ENCODE measurements at regions not wholly inside any gene's neighbourhood (a gene's known extent, or its start where the extent isn't known, plus 50 kb on each side); places are given as distances from the start of the nearest gene placed in this dataset.

- peak; percentile 33 for DNase-seq (ENCODE audit: low spot score)
Measured at GRCh38 chr2:74735009-74735408, 81.0 kb downstream of the SEMA4F start.

GRCh38 chr2:74735564-74735963, 81.5 kb downstream of the SEMA4F start:
- DNase-seq (ENCODE audit: low spot score) = no peak

- DNase-seq (ENCODE audit: low spot score) = no peak
Measured at GRCh38 chr2:74736589-74736988, 82.5 kb downstream of the SEMA4F start.

- no peak for DNase-seq (ENCODE audit: low spot score)
Measured at GRCh38 chr2:74738586-74738985, 84.5 kb downstream of the SEMA4F start.

GRCh38 chr2:74739129-74739528, 85.1 kb downstream of the SEMA4F start:
- DNase-seq (ENCODE audit: low spot score) = no peak

GRCh38 chr2:74739733-74740241, 85.7 kb downstream of the SEMA4F start:
- no peak for DNase-seq (ENCODE audit: low spot score)

- no peak for DNase-seq (ENCODE audit: low spot score)
Measured at GRCh38 chr2:74740395-74740740, 86.3 kb downstream of the SEMA4F start.

- DNase-seq (ENCODE audit: low spot score) = peak; percentile 78
Measured at GRCh38 chr2:74740741-74741431, 86.8 kb downstream of the SEMA4F start.

- DNase-seq (ENCODE audit: low spot score) = no peak
Measured at GRCh38 chr2:74741629-74742028, 87.6 kb downstream of the SEMA4F start.

GRCh38 chr2:74742471-74742870, 88.4 kb downstream of the SEMA4F start:
- no peak for DNase-seq (ENCODE audit: low spot score)

GRCh38 chr2:74743039-74743438, 89.0 kb downstream of the SEMA4F start:
- DNase-seq (ENCODE audit: low spot score) = no peak

- no peak for DNase-seq (ENCODE audit: low spot score)
Measured at GRCh38 chr2:74743778-74744177, 89.7 kb downstream of the SEMA4F start.

GRCh38 chr2:74744731-74745515, 89.0 kb upstream of the HK2 start:
- no peak for DNase-seq (ENCODE audit: low spot score)

- no peak for DNase-seq (ENCODE audit: low spot score)
Measured at GRCh38 chr2:74745766-74746165, 88.2 kb upstream of the HK2 start.

- DNase-seq (ENCODE audit: low spot score) = no peak
Measured at GRCh38 chr2:74746480-74746879, 87.4 kb upstream of the HK2 start.

- no peak for DNase-seq (ENCODE audit: low spot score)
Measured at GRCh38 chr2:74747411-74748080, 86.4 kb upstream of the HK2 start.

GRCh38 chr2:74748665-74749064, 85.3 kb upstream of the HK2 start:
- no peak for DNase-seq (ENCODE audit: low spot score)

GRCh38 chr2:74749432-74749831, 84.5 kb upstream of the HK2 start:
- DNase-seq (ENCODE audit: low spot score) = no peak

- no peak for DNase-seq (ENCODE audit: low spot score)
Measured at GRCh38 chr2:74751981-74752851, 81.7 kb upstream of the HK2 start.

- no peak for DNase-seq (ENCODE audit: low spot score)
Measured at GRCh38 chr2:74755386-74755785, 78.5 kb upstream of the HK2 start.

- no peak for DNase-seq (ENCODE audit: low spot score)
Measured at GRCh38 chr2:74756356-74756890, 77.5 kb upstream of the HK2 start.

GRCh38 chr2:74759986-74760385, 73.9 kb upstream of the HK2 start:
- DNase-seq (ENCODE audit: low spot score) = no peak

Data from kidney capillary endothelial cell (primary cell).